Breast epithelium (tissue), 3 donors: ENCODE measurements at regions not wholly inside any gene's neighbourhood (a gene's known extent, or its start where the extent isn't known, plus 50 kb on each side); places are given as distances from the start of the nearest gene placed in this dataset.

Experiments used
- POLR2AphosphoS5 ChIP-seq, 3 donors: sonication (generic); formaldehyde crosslinking; IDR thresholded peaks; one replicate each; pipeline ENCODE4 v1.6.1; 2017; ENCODE audit warnings: antibody characterized with exemption in 3 of 3
- TF ChIP-seq, protein P1 (sequence below), 3 donors: fragments of 450-650 bp; IDR thresholded peaks; one replicate each; pipeline ENCODE4 v1.5.1; 2016 to 2017; ENCODE audit warnings: antibody characterized with exemption in 3 of 3, mild to moderate bottlenecking in 3 of 3, moderate library complexity in 3 of 3

DNA sequence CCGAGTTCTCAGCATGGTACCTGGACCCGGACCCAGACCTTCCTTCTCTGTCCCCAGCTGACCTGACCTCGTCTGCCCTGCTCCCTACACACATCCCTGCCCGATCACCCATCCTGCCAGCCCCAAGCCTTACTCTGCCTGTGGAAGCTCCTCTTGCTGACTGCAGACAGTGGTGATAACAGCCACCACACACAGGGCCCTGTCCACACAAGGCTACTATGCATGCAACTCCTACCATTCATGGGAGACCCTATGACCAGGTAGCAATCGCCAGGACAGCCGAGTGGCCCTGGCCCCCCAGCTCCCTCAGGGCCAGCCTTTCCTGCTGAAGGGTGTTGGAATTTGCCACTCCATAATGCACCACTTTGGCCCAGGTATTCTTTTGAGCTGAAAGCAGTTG, 233.6 kb downstream of the BRD1 start:
- TF ChIP-seq, protein P1, sequence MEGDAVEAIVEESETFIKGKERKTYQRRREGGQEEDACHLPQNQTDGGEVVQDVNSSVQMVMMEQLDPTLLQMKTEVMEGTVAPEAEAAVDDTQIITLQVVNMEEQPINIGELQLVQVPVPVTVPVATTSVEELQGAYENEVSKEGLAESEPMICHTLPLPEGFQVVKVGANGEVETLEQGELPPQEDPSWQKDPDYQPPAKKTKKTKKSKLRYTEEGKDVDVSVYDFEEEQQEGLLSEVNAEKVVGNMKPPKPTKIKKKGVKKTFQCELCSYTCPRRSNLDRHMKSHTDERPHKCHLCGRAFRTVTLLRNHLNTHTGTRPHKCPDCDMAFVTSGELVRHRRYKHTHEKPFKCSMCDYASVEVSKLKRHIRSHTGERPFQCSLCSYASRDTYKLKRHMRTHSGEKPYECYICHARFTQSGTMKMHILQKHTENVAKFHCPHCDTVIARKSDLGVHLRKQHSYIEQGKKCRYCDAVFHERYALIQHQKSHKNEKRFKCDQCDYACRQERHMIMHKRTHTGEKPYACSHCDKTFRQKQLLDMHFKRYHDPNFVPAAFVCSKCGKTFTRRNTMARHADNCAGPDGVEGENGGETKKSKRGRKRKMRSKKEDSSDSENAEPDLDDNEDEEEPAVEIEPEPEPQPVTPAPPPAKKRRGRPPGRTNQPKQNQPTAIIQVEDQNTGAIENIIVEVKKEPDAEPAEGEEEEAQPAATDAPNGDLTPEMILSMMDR (IDR thresholded peaks at IDR 0.05) = no peak
- TF ChIP-seq POLR2AphosphoS5 (IDR thresholded peaks at IDR 0.05) = no peak
